Osteoblast (primary cell): ENCODE measurements at regions not wholly inside any gene's neighbourhood (a gene's known extent, or its start where the extent isn't known, plus 50 kb on each side); places are given as distances from the start of the nearest gene placed in this dataset.

Experiments used
- DNase-seq: peaks from one replicate; pipeline ENCODE4 v3.0.0; 2011; ENCODE audit warnings: low spot score, mixed read lengths; ENCODE audit not compliant: insufficient read length; ENCODE audit errors: missing footprints
- H2AFZ ChIP-seq: 2 replicates; pipeline ENCODE4 v1.6.0; 2011; ENCODE audit warnings: mild to moderate bottlenecking, low read length
- H3K27ac ChIP-seq: 2 replicates; pipeline ENCODE4 v1.5.1; 2011; ENCODE audit warnings: mild to moderate bottlenecking, low read depth, low read length, moderate library complexity
- H3K27me3 ChIP-seq: 2 replicates; pipeline ENCODE4 v1.6.0; 2012; ENCODE audit warnings: mild to moderate bottlenecking, control low read depth, inconsistent platforms, low read length, moderate library complexity; ENCODE audit not compliant: insufficient read depth
- H3K36me3 ChIP-seq: 2 replicates; pipeline ENCODE4 v1.5.1; 2011; ENCODE audit warnings: mild to moderate bottlenecking, low read length, control low read depth, moderate library complexity; ENCODE audit not compliant: insufficient read depth
- H3K4me1 ChIP-seq: 2 replicates; pipeline ENCODE4 v1.5.1; 2011; ENCODE audit warnings: mild to moderate bottlenecking, low read length, control low read depth, moderate library complexity; ENCODE audit not compliant: insufficient read depth
- H3K4me2 ChIP-seq: 2 replicates; pipeline ENCODE4 v1.6.0; 2011; ENCODE audit warnings: mild to moderate bottlenecking, low read length; ENCODE audit not compliant: insufficient read depth
- H3K4me3 ChIP-seq: fragments of 200-600 bp; sonication (generic); 3 replicates; pipeline ENCODE4 v1.5.1; 2012; ENCODE audit warnings: mild to moderate bottlenecking, low read length, inconsistent platforms; ENCODE audit not compliant: insufficient read depth
- H3K79me2 ChIP-seq: 2 replicates; pipeline ENCODE4 v1.6.0; 2012; ENCODE audit warnings: mild to moderate bottlenecking, low read length, control low read depth, inconsistent platforms; ENCODE audit not compliant: insufficient read depth
- H3K9me3 ChIP-seq: 2 replicates; pipeline ENCODE4 v1.5.1; 2011; ENCODE audit warnings: low read depth, low read length, control low read depth
- H4K20me1 ChIP-seq: 2 replicates; pipeline ENCODE4 v1.6.0; 2012; ENCODE audit warnings: mild to moderate bottlenecking, low read length, control low read depth; ENCODE audit not compliant: insufficient read depth
- CTCF ChIP-seq: IDR thresholded peaks from 2 replicates; pipeline ENCODE4 v1.5.1; 2011; ENCODE audit warnings: mild to moderate bottlenecking, low read depth, low read length, moderate library complexity; ENCODE audit errors: extremely low read depth

DNA sequence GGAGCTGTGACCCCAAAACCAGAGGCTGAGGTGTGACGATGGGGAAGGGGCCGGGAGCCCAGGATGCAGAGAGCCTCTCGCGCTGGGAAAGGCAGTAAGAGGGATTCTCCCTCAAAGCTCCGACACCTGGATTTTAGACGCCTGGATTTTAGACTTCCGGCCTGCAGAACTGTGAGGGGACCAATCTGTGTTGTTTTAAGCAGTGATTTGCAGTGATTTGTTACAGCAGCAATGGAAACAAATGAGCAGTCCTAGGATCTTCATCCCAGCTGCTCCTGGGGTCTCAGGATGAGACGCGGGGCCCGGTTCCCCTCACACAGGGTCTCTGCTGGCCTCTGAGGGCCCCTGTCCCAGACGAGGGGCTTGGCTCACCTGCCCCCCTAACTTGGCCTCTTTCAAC lies 365.5 kb downstream of the THBS2 start:
- no peaks in the 10 kb centered on the region for H3K79me2 ChIP-seq
- H3K27ac ChIP-seq: no peak overlapping the region
- H3K36me3 ChIP-seq: no peaks in the 10 kb centered on the region
- H3K4me2 ChIP-seq: no peak overlapping the region
- peaks cover 16% of the 10 kb centered on the region for H3K27me3 ChIP-seq
- no peaks in the 10 kb centered on the region for H4K20me1 ChIP-seq
- H3K9me3 ChIP-seq: no peaks in the 10 kb centered on the region
- DNase-seq: no peak
- H3K4me3 ChIP-seq: no peak overlapping the region
- TF ChIP-seq CTCF: no peak
- H3K4me1 ChIP-seq: no peaks in the 10 kb centered on the region
- no peak overlapping the region for H2AFZ ChIP-seq

- no peak for TF ChIP-seq CTCF
- no peaks in the 10 kb centered on the region for H3K4me1 ChIP-seq
- no peak overlapping the region for H2AFZ ChIP-seq
- peak; percentile 83 for DNase-seq
- H3K27me3 ChIP-seq: peaks cover 16% of the 10 kb centered on the region
- H3K9me3 ChIP-seq: no peaks in the 10 kb centered on the region
- no peaks in the 10 kb centered on the region for H3K79me2 ChIP-seq
- H4K20me1 ChIP-seq: no peaks in the 10 kb centered on the region
- H3K36me3 ChIP-seq: no peaks in the 10 kb centered on the region
- no peak overlapping the region for H3K4me3 ChIP-seq
- no peak overlapping the region for H3K4me2 ChIP-seq
- no peak overlapping the region for H3K27ac ChIP-seq
These were observed 366.0 kb downstream of the THBS2 start for GRCh38 chr6:168887621-168888020.

GRCh38 chr6:168886964-168887363 lies 366.7 kb downstream of the THBS2 start:
- H3K27me3 ChIP-seq: peaks cover 16% of the 10 kb centered on the region
- no peaks in the 10 kb centered on the region for H3K9me3 ChIP-seq
- no peak overlapping the region for H3K27ac ChIP-seq
- H3K4me3 ChIP-seq: no peak overlapping the region
- no peaks in the 10 kb centered on the region for H3K4me1 ChIP-seq
- no peak overlapping the region for H2AFZ ChIP-seq
- TF ChIP-seq CTCF: no peak
- H3K4me2 ChIP-seq: no peak overlapping the region
- DNase-seq: peak; percentile 54
- H4K20me1 ChIP-seq: no peaks in the 10 kb centered on the region
- no peaks in the 10 kb centered on the region for H3K36me3 ChIP-seq
- no peaks in the 10 kb centered on the region for H3K79me2 ChIP-seq

DNA sequence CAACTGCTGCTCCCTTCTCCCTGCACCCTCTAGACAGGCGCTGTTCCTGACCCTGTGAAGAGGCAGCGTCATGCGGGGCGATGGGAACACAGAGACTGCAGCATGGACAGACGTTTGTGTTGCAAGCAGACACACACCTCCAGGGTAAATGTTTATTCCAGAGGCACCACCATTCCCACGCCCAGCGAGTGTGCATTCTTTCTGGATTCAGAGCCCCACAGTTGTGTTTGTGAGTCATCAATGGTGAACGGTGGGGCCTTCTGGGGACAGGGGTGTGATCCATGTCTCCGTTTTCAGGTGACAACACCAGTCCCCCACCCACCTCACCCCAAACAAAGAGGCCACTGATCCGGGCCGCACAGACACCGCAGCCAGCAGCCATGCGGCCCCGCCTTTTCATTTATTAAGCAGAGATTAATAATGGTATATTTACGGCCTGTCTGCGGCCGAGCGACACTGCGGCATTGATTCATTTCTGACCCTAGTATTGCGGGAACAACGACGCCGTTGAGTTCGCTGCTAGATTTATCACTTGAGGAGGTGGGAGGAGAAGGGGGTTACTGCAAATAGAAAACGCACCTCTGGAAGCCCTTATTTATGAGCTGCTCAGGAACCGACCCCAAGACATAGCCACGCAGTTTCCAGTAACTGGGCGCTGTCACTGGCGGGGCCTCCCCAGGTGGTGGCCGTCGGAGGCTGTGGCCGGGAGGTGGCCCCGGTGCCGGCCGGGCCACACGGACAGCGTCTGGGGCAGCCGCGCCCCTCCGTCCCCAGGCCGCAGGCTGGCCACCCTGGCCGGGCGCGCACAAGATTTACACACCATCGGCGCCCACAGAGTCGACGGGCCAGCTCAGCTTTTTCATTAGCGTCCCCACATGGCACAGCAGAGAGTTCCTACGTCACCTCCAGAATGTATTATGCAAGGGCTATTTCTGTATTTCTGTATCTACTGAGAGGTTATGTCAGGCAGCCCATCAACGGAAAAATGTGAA lies 367.6 kb downstream of the THBS2 start:
- TF ChIP-seq CTCF: no peak
- H3K9me3 ChIP-seq: no peaks in the 10 kb centered on the region
- no peaks in the 10 kb centered on the region for H3K4me1 ChIP-seq
- H3K4me3 ChIP-seq: no peak overlapping the region
- no peak overlapping the region for H2AFZ ChIP-seq
- H3K27ac ChIP-seq: no peak overlapping the region
- peaks cover 13% of the 10 kb centered on the region for H3K27me3 ChIP-seq
- H3K79me2 ChIP-seq: no peaks in the 10 kb centered on the region
- no peak for DNase-seq
- H3K4me2 ChIP-seq: no peak overlapping the region
- H4K20me1 ChIP-seq: no peaks in the 10 kb centered on the region
- H3K36me3 ChIP-seq: no peaks in the 10 kb centered on the region
